H9 (cell line): ENCODE measurements at regions not wholly inside any gene's neighbourhood (a gene's known extent, or its start where the extent isn't known, plus 50 kb on each side); places are given as distances from the start of the nearest gene placed in this dataset.

Experiments
- DNase-seq: peaks from one replicate; pipeline ENCODE4 v3.0.0-alpha.2; 2017
- H2AFZ ChIP-seq: one replicate; pipeline ENCODE4 v1.6.1; 2013; ENCODE audit warnings: mild to moderate bottlenecking, low read length, control low read depth, moderate library complexity
- H2AK5ac ChIP-seq: 2 replicates; pipeline ENCODE4 v1.6.1; 2013; ENCODE audit warnings: low read length, control low read depth, mixed read lengths; ENCODE audit not compliant: insufficient read length
- H2BK120ac ChIP-seq: one replicate; pipeline ENCODE4 v1.6.1; 2013; ENCODE audit warnings: low read depth, mild to moderate bottlenecking, low read length, control low read depth, inconsistent platforms; ENCODE audit not compliant: poor library complexity, severe bottlenecking
- H2BK12ac ChIP-seq: 2 replicates; pipeline ENCODE4 v1.6.1; 2013; ENCODE audit warnings: low read length, control low read depth, mixed read lengths, low read depth; ENCODE audit not compliant: insufficient read length
- H2BK15ac ChIP-seq: 2 replicates; pipeline ENCODE4 v1.6.1; 2013; ENCODE audit warnings: low read depth, low read length, control low read depth
- H2BK20ac ChIP-seq: one replicate; pipeline ENCODE4 v1.6.1; 2013; ENCODE audit warnings: low read depth, mild to moderate bottlenecking, low read length, control low read depth, inconsistent platforms; ENCODE audit not compliant: poor library complexity, severe bottlenecking
- H2BK5ac ChIP-seq: 2 replicates; pipeline ENCODE4 v1.6.1; 2013; ENCODE audit warnings: low read length, control low read depth, mixed read lengths; ENCODE audit not compliant: insufficient read length
- H3K14ac ChIP-seq: 2 replicates; pipeline ENCODE4 v1.6.1; 2013; ENCODE audit warnings: low read length, control low read depth; ENCODE audit not compliant: insufficient read depth
- H3K18ac ChIP-seq: 2 replicates; pipeline ENCODE4 v1.6.1; 2013; ENCODE audit warnings: low read depth, mild to moderate bottlenecking, mixed read lengths, low read length, control low read depth; ENCODE audit not compliant: insufficient read length
- H3K23ac ChIP-seq: 2 replicates; pipeline ENCODE4 v1.6.1; 2013; ENCODE audit warnings: low read length, control low read depth, mixed read lengths, low read depth; ENCODE audit not compliant: insufficient read length
- H3K23me2 ChIP-seq: 2 replicates; pipeline ENCODE4 v1.6.1; 2013; ENCODE audit warnings: low read depth, mild to moderate bottlenecking, mixed read lengths, low read length, control low read depth; ENCODE audit not compliant: insufficient read length, poor library complexity, severe bottlenecking
- H3K27ac ChIP-seq: 2 replicates; pipeline ENCODE4 v1.5.1; 2013; ENCODE audit warnings: low read length, control low read depth, mixed read lengths, low read depth; ENCODE audit not compliant: insufficient read length
- H3K27me3 ChIP-seq: 2 replicates; pipeline ENCODE4 v1.6.1; 2013; ENCODE audit warnings: low read length, control low read depth, inconsistent platforms; ENCODE audit not compliant: insufficient read depth
- H3K4ac ChIP-seq: 2 replicates; pipeline ENCODE4 v1.6.1; 2013; ENCODE audit warnings: low read depth, mild to moderate bottlenecking, control low read depth, inconsistent platforms, low read length, moderate library complexity
- H3K4me1 ChIP-seq: 2 replicates; pipeline ENCODE4 v1.6.1; 2013; ENCODE audit warnings: low read length, control low read depth, inconsistent platforms; ENCODE audit not compliant: insufficient read depth
- H3K4me2 ChIP-seq: 2 replicates; pipeline ENCODE4 v1.6.1; 2013; ENCODE audit warnings: low read length, control low read depth, mixed read lengths; ENCODE audit not compliant: insufficient read length, insufficient read depth
- H3K56ac ChIP-seq: 2 replicates; pipeline ENCODE4 v1.6.1; 2013; ENCODE audit warnings: low read depth, mild to moderate bottlenecking, mixed read lengths, low read length, control low read depth; ENCODE audit not compliant: insufficient read length
- H3K79me1 ChIP-seq: 2 replicates; pipeline ENCODE4 v1.6.1; 2013; ENCODE audit warnings: low read depth, mild to moderate bottlenecking, moderate library complexity, low read length, control low read depth, inconsistent platforms; ENCODE audit not compliant: insufficient read depth, poor library complexity, severe bottlenecking
- H3K79me2 ChIP-seq: 2 replicates; pipeline ENCODE4 v1.6.1; 2013; ENCODE audit warnings: low read length, control low read depth, inconsistent platforms; ENCODE audit not compliant: insufficient read depth
- H3K9ac ChIP-seq: 2 replicates; pipeline ENCODE4 v1.6.1; 2013; ENCODE audit warnings: low read length, control low read depth, mixed read lengths; ENCODE audit not compliant: insufficient read length; ENCODE audit errors: extremely low read depth
- H3K9me3 ChIP-seq: one replicate; pipeline ENCODE4 v1.6.1; 2013; ENCODE audit warnings: low read depth, low read length, inconsistent platforms; ENCODE audit not compliant: control insufficient read depth
- H3T11ph ChIP-seq: one replicate; pipeline ENCODE4 v1.6.1; 2013; ENCODE audit warnings: mild to moderate bottlenecking, low read length, control low read depth, inconsistent platforms
- H4K20me1 ChIP-seq: one replicate; pipeline ENCODE4 v1.6.1; 2013; ENCODE audit not compliant: control insufficient read depth, insufficient read length, insufficient read depth
- H4K5ac ChIP-seq: 2 replicates; pipeline ENCODE4 v1.6.1; 2013; ENCODE audit warnings: low read depth, mild to moderate bottlenecking, mixed read lengths, low read length, control low read depth; ENCODE audit not compliant: insufficient read length
- H4K8ac ChIP-seq: replicated peaks from 2 replicates; pipeline ENCODE4 v1.6.1; 2013; ENCODE audit warnings: low read length, control low read depth, mixed read lengths, low read depth; ENCODE audit not compliant: insufficient read length
- H4K91ac ChIP-seq: 2 replicates; pipeline ENCODE4 v1.6.1; 2013; ENCODE audit warnings: low read depth, mild to moderate bottlenecking, moderate library complexity, mixed read lengths, low read length, control low read depth; ENCODE audit not compliant: insufficient read length
- H3K27ac Mint-ChIP-seq, 3 experiments: 2 replicates in 2 of 3; 3 replicates in 1 of 3; pipeline ENCODE4 v1.8.0; 2020 to 2021; ENCODE audit warnings: mixed read lengths in 3 of 3, mild to moderate bottlenecking in 1 of 3, moderate library complexity in 1 of 3
- H3K27me3 Mint-ChIP-seq: 2 replicates; pipeline ENCODE4 v1.8.0; 2021; ENCODE audit warnings: low read depth, mild to moderate bottlenecking, moderate library complexity, mixed read lengths
- H3K36me3 Mint-ChIP-seq, 3 experiments: 2 replicates in 2 of 3; 3 replicates in 1 of 3; pipeline ENCODE4 v1.8.0; 2020 to 2021; ENCODE audit warnings: low read depth in 3 of 3, mixed read lengths in 3 of 3; ENCODE audit not compliant: insufficient read depth in 1 of 3
- H3K4me1 Mint-ChIP-seq, 2 experiments: 2 replicates each; pipeline ENCODE4 v1.8.0; 2020; ENCODE audit warnings: mixed read lengths in 2 of 2
- H3K4me3 Mint-ChIP-seq, 2 experiments: 2 replicates in 1 of 2; 3 replicates in 1 of 2; pipeline ENCODE4 v1.8.0; 2020 to 2021; ENCODE audit warnings: mild to moderate bottlenecking in 2 of 2, mixed read lengths in 2 of 2, moderate library complexity in 1 of 2
- H3K9me3 Mint-ChIP-seq, 2 experiments: 2 replicates in 1 of 2; 3 replicates in 1 of 2; pipeline ENCODE4 v1.8.0; 2020; ENCODE audit warnings: mild to moderate bottlenecking in 2 of 2, mixed read lengths in 2 of 2, moderate library complexity in 1 of 2
- CTCF ChIP-seq: fragments of 200-600 bp; sonication (generic); conservative IDR thresholded peaks from 3 replicates; pipeline ENCODE4 v1.8.0; 2021; ENCODE audit warnings: antibody characterized with exemption, mild to moderate bottlenecking

GRCh38 chr12:105874121-105874520 lies 264.6 kb downstream of the NUAK1 start:
- no peak overlapping the region for H2AFZ ChIP-seq
- H3K4ac ChIP-seq = no peak overlapping the region
- no peaks in the 10 kb centered on the region for H3K23me2 ChIP-seq
- no peak overlapping the region for H4K8ac ChIP-seq
- H2BK20ac ChIP-seq = no peak overlapping the region
- no peak for DNase-seq
- no peak overlapping the region for H3K4me3 Mint-ChIP-seq
- H3K23ac ChIP-seq = no peak overlapping the region
- no peaks in the 10 kb centered on the region for H4K20me1 ChIP-seq
- no peak for TF ChIP-seq CTCF
- no peak overlapping the region for H3T11ph ChIP-seq
- no peak overlapping the region for H3K4me2 ChIP-seq
- H2BK15ac ChIP-seq = no peak overlapping the region
- no peak overlapping the region for H2AK5ac ChIP-seq
- H2BK12ac ChIP-seq = no peak overlapping the region
- no peaks in the 10 kb centered on the region for H3K36me3 Mint-ChIP-seq
- H2BK5ac ChIP-seq = no peak overlapping the region
- H3K27ac Mint-ChIP-seq = no peak overlapping the region
- no peaks in the 10 kb centered on the region for H3K9me3 Mint-ChIP-seq
- H3K27ac ChIP-seq = no peak overlapping the region
- H3K14ac ChIP-seq = no peak overlapping the region
- H3K9me3 ChIP-seq = no peaks in the 10 kb centered on the region
- no peaks in the 10 kb centered on the region for H3K79me1 ChIP-seq
- no peak overlapping the region for H3K56ac ChIP-seq
- H4K91ac ChIP-seq = no peak overlapping the region
- no peak overlapping the region for H4K5ac ChIP-seq
- H3K27me3 Mint-ChIP-seq = no peaks in the 10 kb centered on the region
- peaks cover 2 to 5% of the 10 kb centered on the region in 2 experiments; a peak in 3 of 4 replicates for H3K4me1 Mint-ChIP-seq
- H3K79me2 ChIP-seq = no peaks in the 10 kb centered on the region
- H3K4me1 ChIP-seq = no peaks in the 10 kb centered on the region
- no peak overlapping the region for H3K9ac ChIP-seq
- H3K27me3 ChIP-seq = no peaks in the 10 kb centered on the region
- no peak overlapping the region for H3K18ac ChIP-seq
- H2BK120ac ChIP-seq = no peak overlapping the region
